GM12891 (cell line): ENCODE measurements at regions not wholly inside any gene's neighbourhood (a gene's known extent, or its start where the extent isn't known, plus 50 kb on each side); places are given as distances from the start of the nearest gene placed in this dataset.
"Not testable (repeated sequence)": the region's sequence is repeated elsewhere in the genome, so short reads cannot be mapped to it uniquely, and the experiment has no call there.

Source experiments
- DNase-seq: peaks from one replicate; pipeline ENCODE4 v3.0.0; 2011; ENCODE audit warnings: low spot score; ENCODE audit not compliant: insufficient read length
- FAIRE-seq: peaks from 2 replicates; lab custom pipeline; 2011; peaks lifted over from hg19 to GRCh38; lab: Jason Lieb, UNC
- PAX5 ChIP-seq: IDR thresholded peaks from 2 replicates; pipeline ENCODE4 v1.6.1; 2011; ENCODE audit warnings: low read length, moderate library complexity, mild to moderate bottlenecking; ENCODE audit not compliant: insufficient read depth, severe bottlenecking
- POLR2A ChIP-seq: IDR thresholded peaks from 2 replicates; pipeline ENCODE4 v1.6.1; 2011; ENCODE audit warnings: low read depth, low read length, control low read depth
- POLR2AphosphoS5 ChIP-seq: IDR thresholded peaks from 2 replicates; pipeline ENCODE4 v1.6.1; 2011; ENCODE audit warnings: low read depth, low read length, control low read depth
- POU2F2 ChIP-seq: IDR thresholded peaks from 2 replicates; pipeline ENCODE4 v1.6.1; 2011; ENCODE audit warnings: low read depth, mild to moderate bottlenecking, control low read depth, low read length, moderate library complexity
- SPI1 ChIP-seq: IDR thresholded peaks from 2 replicates; pipeline ENCODE4 v1.6.1; 2011; ENCODE audit warnings: low read depth, low read length, control low read depth
- TAF1 ChIP-seq: IDR thresholded peaks from 2 replicates; pipeline ENCODE4 v1.6.1; 2011; ENCODE audit warnings: low read depth, low read length, control low read depth

DNA sequence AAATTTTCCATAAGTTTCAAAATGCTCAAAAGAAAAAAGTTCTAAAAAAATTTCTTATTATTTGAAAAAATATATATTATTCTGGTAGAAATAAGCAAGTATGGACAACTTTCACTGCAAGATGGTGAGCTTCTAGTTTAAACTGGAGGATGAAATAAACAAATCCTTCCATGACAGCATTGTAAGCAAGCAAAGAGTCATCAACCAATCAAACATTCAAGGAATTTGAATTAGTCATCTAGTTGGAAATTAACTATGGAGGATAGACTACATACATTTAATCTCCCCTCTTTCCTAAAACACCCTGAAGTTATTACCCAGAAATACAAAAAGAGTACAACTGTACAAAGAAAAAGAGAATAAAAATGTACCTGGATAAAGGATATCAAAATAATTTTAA lies 51.0 kb upstream of the IRX5 start:
- FAIRE-seq, result no peak

DNA sequence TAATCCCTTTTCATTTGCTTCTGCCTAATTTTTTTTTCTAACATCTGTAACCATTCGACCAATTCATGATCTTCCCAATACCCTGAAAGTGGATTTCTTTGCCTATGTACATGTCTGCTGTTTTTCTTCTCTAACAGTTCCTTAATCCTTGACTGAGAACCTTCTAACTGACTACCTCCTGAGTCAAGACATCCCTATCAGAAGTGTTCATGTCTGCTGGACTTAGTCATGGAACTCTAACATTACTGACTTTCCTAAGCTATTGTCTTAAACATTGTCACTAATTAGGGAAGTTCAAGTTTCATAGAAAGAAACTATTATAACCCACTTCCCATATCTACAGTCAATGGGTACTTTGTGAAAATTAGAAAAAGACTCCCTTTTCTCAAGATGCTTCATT lies 52.4 kb upstream of the IRX5 start:
- no peak for TF ChIP-seq TAF1
- no peak for TF ChIP-seq PAX5
- TF ChIP-seq POU2F2, result no peak
- TF ChIP-seq POLR2AphosphoS5, result no peak
- TF ChIP-seq SPI1, result no peak
- TF ChIP-seq POLR2A, result no peak
- no peak for FAIRE-seq
- no peak for DNase-seq

More for the DNA sequence above, 51.0 kb upstream of the IRX5 start:
- no peak for DNase-seq
- TF ChIP-seq TAF1, result no peak
- no peak for TF ChIP-seq PAX5
- TF ChIP-seq POLR2AphosphoS5, result no peak
- TF ChIP-seq SPI1, result no peak
- TF ChIP-seq POU2F2, result no peak
- TF ChIP-seq POLR2A, result no peak

DNA sequence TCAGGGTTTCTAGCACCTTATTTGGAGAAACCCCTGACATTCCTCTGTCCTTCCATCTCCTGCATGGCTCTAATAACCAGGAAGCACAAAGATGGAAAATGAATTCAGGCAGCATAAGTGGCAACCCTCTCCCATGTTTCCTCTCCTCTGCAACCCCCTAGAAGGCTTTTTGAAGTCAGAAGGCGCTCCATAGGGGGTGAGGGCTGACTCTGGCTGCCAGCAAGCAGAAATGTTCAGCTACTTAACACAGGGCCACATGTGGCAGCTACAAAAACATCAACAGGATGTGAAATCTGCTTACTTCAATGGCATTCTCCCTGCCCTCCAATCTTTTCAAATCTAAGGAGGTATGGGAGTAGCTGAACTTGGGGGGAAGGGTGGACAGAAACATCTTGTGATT lies 55.2 kb upstream of the IRX5 start:
- DNase-seq, result no peak
- no peak for FAIRE-seq

DNA sequence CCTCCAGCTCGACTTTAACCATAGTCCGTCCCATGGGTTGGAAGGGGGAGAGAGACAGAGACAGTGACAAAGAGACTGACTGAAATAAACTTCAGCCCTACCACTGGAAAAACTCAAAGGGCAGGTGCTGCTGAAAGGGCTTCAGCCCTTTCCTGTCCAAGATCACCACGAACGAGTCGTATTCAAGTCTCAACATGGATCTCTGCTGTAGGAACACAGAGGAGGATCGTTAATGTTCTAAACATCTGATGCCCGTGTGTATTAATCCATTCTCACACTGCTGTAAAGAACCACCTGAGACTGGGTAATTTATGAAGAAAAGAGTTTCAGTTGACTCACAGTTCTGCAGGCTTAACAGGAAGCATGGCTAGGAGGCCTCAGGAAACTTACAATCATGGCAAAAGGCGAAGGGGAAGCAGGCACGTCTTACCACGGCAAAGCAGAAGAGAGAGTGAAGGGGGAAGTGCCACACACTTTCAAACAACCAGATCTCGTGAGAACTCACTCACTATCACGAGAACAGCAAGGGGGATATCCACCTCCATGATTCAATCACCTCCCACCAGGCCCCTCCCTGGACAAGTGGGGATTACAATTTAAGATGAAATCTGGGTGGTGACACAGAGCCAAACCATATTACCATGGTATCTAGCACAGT lies 56.8 kb upstream of the IRX5 start:
- not testable (repeated sequence) for FAIRE-seq, DNase-seq

More for the DNA sequence above, 55.2 kb upstream of the IRX5 start:
- TF ChIP-seq PAX5 (no peak), POLR2AphosphoS5 (no peak), POLR2A (no peak), TAF1 (no peak), POU2F2 (no peak), SPI1 (no peak)

DNA sequence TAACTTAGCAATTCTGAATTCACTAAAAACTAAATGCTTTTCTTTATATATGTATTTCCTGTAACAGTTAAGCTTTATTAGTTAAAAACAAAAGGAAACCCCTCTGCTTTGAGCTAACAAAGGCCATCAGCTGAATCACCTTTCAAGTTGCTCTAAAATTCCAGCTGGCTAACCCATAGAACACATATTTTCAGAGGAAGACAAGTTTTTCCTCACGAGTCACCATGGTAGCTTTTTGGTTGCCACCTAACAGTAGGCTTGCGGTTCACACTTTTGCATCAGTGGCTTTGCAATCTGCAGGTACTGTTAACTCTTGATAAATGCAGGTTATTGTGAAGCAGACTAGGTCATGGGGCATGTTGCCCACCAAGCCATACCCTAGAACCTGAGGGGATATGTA lies 57.6 kb upstream of the IRX5 start:
- TF ChIP-seq SPI1, result no peak
- TF ChIP-seq TAF1, result no peak
- no peak for TF ChIP-seq POLR2A
- TF ChIP-seq PAX5, result no peak
- no peak for TF ChIP-seq POU2F2
- no peak for TF ChIP-seq POLR2AphosphoS5
- DNase-seq, result no peak
- FAIRE-seq, result no peak

DNA sequence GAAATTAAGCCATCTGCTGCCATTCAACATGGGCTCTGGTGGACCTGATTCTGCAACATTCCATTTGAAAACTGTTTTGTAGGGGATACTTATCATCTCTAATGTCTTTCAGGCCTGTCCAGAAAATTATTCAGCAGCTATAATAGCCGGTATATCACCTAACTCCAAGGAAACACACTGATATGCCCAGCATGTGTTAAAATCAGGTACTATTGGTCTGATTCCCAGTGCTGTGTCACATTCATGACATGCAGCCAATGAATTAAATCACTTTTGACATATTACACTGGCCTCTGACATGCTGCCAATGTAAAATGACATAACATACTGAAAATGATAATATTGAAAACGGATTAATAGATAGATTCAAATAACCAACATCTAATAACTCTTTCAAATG lies 60.5 kb upstream of the IRX5 start:
- TF ChIP-seq POLR2A (no peak), SPI1 (no peak), PAX5 (no peak)
- no peak for FAIRE-seq

DNA sequence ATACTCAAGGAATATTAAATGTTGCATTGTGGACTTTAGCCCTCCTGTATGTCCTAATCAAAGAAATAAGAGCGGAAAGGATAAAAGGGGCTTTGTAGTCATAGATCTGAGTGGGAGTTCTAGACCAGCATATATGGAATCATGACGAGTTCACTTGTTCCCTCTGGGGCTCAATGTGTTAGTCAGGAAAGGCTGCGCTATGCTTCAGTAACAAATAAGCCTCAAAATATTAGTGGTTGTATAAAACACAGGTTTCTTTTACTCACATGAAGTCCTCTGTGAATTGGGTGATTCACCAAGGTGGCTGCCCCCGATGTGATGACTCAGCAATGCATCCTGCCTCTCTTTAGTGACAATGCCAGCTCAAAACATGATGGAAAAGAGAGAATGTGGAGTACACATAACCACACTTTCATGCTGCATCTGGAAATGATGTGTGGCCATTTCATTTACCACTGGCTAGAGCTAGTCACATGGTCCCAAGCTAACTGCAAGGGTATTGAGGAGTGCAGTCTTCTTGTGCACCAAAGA lies 63.3 kb upstream of the IRX5 start:
- no peak for DNase-seq
- TF ChIP-seq PAX5 (no peak), TAF1 (no peak), POLR2AphosphoS5 (no peak), SPI1 (no peak), POLR2A (no peak), POU2F2 (no peak)

More for the DNA sequence above, 60.5 kb upstream of the IRX5 start:
- DNase-seq, result no peak

DNA sequence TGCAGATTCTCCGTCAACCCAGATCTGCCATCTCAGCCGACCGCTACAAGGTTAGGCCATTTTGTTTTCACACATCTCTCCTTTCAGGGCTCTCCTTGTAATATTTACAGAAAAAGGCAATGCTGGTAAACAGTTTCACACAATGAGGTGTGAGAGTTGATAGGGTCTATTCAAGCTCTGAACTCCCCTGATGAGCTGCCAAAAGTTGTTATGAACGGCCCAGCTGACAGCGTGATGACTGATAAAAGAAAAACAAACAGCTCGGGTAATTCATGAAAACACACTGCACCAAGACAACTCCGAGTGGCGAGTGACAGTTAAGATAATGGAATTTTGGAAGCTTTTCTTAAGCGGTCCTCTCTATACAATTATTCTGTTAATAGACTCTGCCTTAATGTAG lies 68.1 kb upstream of the IRX5 start:
- FAIRE-seq, result no peak
- TF ChIP-seq POU2F2 (no peak), POLR2AphosphoS5 (no peak), POLR2A (no peak), PAX5 (no peak)
- DNase-seq, result no peak

More for the DNA sequence above, 63.3 kb upstream of the IRX5 start:
- FAIRE-seq, result no peak

DNA sequence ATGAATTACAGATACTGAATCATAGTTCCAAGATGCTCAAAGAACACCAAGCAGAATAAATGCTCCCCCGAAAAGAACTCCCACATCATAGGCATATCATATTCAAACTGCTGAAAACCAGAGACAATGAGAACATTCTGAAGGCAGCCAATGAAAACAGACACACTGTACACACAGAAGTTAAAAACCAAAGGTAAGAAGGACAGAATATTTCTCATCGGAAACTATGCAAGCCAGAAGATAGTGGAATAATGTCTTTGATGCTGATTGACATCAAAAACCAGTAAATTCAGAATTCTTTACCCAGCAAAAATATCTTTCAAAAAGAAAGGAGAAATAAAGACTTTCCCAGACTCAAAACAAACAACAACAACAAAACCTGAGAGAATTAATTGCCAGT lies 73.8 kb upstream of the IRX5 start:
- TF ChIP-seq POU2F2, result no peak
- FAIRE-seq (no peak), DNase-seq (no peak)

DNA sequence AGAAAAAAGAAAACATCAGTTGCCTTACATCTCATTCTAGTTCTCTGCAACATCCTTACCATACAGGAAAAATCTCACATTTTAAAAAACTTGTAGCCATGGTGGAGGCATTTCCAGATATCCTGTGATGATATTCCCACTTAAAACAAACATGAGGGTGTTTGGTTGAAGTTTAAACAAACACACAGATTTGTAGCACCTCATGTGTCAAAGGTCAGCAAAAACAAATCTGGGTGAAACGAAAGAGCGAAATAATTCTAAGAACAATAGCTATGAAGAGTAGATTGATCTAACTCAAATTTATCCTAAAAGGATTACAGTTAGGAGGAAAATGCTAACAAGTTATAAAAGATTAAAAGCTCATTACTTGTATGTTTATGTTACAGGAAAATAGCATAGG lies 83.1 kb upstream of the IRX5 start:
- DNase-seq (no peak), FAIRE-seq (no peak)
- no peak for TF ChIP-seq POU2F2
- TF ChIP-seq PAX5, result no peak
- no peak for TF ChIP-seq TAF1
- TF ChIP-seq POLR2A, result no peak
- TF ChIP-seq POLR2AphosphoS5, result no peak
- TF ChIP-seq SPI1, result no peak

DNA sequence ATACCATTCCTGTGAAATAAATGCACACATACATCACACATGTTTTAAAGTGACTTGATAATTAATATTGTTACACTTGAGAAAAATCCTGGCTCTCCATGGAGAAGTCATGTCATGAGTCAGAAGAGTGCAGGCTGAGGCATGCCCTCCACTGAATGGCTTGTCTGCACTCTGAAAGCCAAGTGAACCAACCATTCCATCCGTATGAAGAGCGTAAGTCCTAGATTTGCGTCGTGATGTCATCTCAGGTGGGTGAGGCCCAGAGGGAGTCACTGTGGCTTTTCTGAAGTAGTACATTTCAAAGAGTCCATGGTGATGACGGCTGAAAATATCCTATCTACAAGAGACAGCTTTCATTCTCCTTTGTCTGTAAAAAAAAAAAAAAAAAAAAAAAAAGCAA lies 83.5 kb upstream of the IRX5 start:
- TF ChIP-seq POU2F2 (no peak), SPI1 (no peak), POLR2AphosphoS5 (no peak), TAF1 (no peak), POLR2A (no peak), PAX5 (no peak)
- no peak for DNase-seq
- no peak for FAIRE-seq
